ENCODE measurements at regions not wholly inside any gene's neighbourhood (a gene's known extent, or its start where the extent isn't known, plus 50 kb on each side); places are given as distances from the start of the nearest gene placed in this dataset.

GRCh38 chr5:2282893-2283292 is 400.2 kb upstream of the IRX4 start:
- TF ChIP-seq CTCF (IDR thresholded peaks at IDR 0.05) (no peak), ZFX (IDR thresholded peaks at IDR 0.05; ENCODE audit: borderline replicate concordance) (no peak)
